GM12864 (cell line): ENCODE measurements at regions not wholly inside any gene's neighbourhood (a gene's known extent, or its start where the extent isn't known, plus 50 kb on each side); places are given as distances from the start of the nearest gene placed in this dataset.

ENCODE experiments used
- DNase-seq: peaks from one replicate; pipeline ENCODE4 v3.0.0-alpha.2; 2011; ENCODE audit warnings: low read depth
- H3K4me3 ChIP-seq: 2 replicates; pipeline ENCODE4 v1.5.1; 2011; ENCODE audit warnings: mild to moderate bottlenecking, low read depth, low read length, control low read depth
- CTCF ChIP-seq: IDR thresholded peaks from 2 replicates; pipeline ENCODE4 v1.5.1; 2011; ENCODE audit warnings: low read depth, mild to moderate bottlenecking, moderate library complexity, low read length, control low read depth, inconsistent platforms; ENCODE audit errors: missing control alignments

GRCh38 chr5:40154194-40154593, 525.5 kb upstream of the PTGER4 start:
- no peak for DNase-seq
- H3K4me3 ChIP-seq: no peak overlapping the region
- TF ChIP-seq CTCF: no peak

GRCh38 chr5:40150896-40151295, 528.8 kb upstream of the PTGER4 start:
- TF ChIP-seq CTCF: no peak
- DNase-seq: no peak
- H3K4me3 ChIP-seq: no peak overlapping the region

- DNase-seq: no peak
- H3K4me3 ChIP-seq: no peak overlapping the region
- no peak for TF ChIP-seq CTCF
These were observed 537.8 kb upstream of the PTGER4 start for GRCh38 chr5:40141896-40142295.

GRCh38 chr5:40141418-40141817, 538.3 kb upstream of the PTGER4 start:
- no peak for DNase-seq
- H3K4me3 ChIP-seq: no peak overlapping the region
- TF ChIP-seq CTCF: no peak

- no peak for TF ChIP-seq CTCF
- DNase-seq: no peak
- no peak overlapping the region for H3K4me3 ChIP-seq
These were observed 542.5 kb upstream of the PTGER4 start for GRCh38 chr5:40137223-40137622.

GRCh38 chr5:40134883-40135520, 544.7 kb upstream of the PTGER4 start:
- no peak for TF ChIP-seq CTCF

GRCh38 chr5:40124367-40124766, 555.3 kb upstream of the PTGER4 start:
- TF ChIP-seq CTCF: no peak
- H3K4me3 ChIP-seq: no peak overlapping the region
- DNase-seq: no peak

More at GRCh38 chr5:40134883-40135520, 544.7 kb upstream of the PTGER4 start:
- no peak overlapping the region for H3K4me3 ChIP-seq
- DNase-seq: no peak
